GM18519 (cell line): ENCODE measurements at regions not wholly inside any gene's neighbourhood (a gene's known extent, or its start where the extent isn't known, plus 50 kb on each side); places are given as distances from the start of the nearest gene placed in this dataset.

Experiments
- ATAC-seq: cut with Tn5 transposase; IDR thresholded peaks from one replicate; pipeline ENCODE4 v1.9.1; 2021; ENCODE audit warnings: mild to moderate bottlenecking, moderate library complexity; ENCODE audit not compliant: unreplicated experiment, low FRiP score

- no peak for ATAC-seq
These were observed 507.7 kb upstream of the PRMT6 start for GRCh38 chr1:106548726-106549125.

- ATAC-seq, result no peak
These were observed 502.2 kb upstream of the PRMT6 start for GRCh38 chr1:106554294-106554693.

GRCh38 chr1:106555571-106555970, 500.9 kb upstream of the PRMT6 start:
- ATAC-seq, result no peak

GRCh38 chr1:106564192-106564591, 492.3 kb upstream of the PRMT6 start:
- ATAC-seq, result no peak

GRCh38 chr1:106568201-106568974, 488.1 kb upstream of the PRMT6 start:
- ATAC-seq, result no peak

- ATAC-seq, result no peak
These were observed 485.4 kb upstream of the PRMT6 start for GRCh38 chr1:106571109-106571508.

- ATAC-seq, result no peak
These were observed 472.4 kb upstream of the PRMT6 start for GRCh38 chr1:106584107-106584506.

GRCh38 chr1:106584676-106585075, 471.8 kb upstream of the PRMT6 start:
- no peak for ATAC-seq

- no peak for ATAC-seq
These were observed 455.8 kb upstream of the PRMT6 start for GRCh38 chr1:106600626-106601025.

- ATAC-seq, result no peak
These were observed 452.9 kb upstream of the PRMT6 start for GRCh38 chr1:106603616-106604015.

- no peak for ATAC-seq
These were observed 447.6 kb upstream of the PRMT6 start for GRCh38 chr1:106608841-106609240.

GRCh38 chr1:106613068-106613467, 443.4 kb upstream of the PRMT6 start:
- ATAC-seq, result no peak

- ATAC-seq, result no peak
These were observed 442.6 kb upstream of the PRMT6 start for GRCh38 chr1:106613861-106614260.

- ATAC-seq, result no peak
These were observed 441.0 kb upstream of the PRMT6 start for GRCh38 chr1:106615473-106615872.

- no peak for ATAC-seq
These were observed 437.2 kb upstream of the PRMT6 start for GRCh38 chr1:106619080-106619826.

- ATAC-seq, result no peak
These were observed 436.7 kb upstream of the PRMT6 start for GRCh38 chr1:106619827-106620134.

- no peak for ATAC-seq
These were observed 435.9 kb upstream of the PRMT6 start for GRCh38 chr1:106620521-106620954.

- no peak for ATAC-seq
These were observed 434.6 kb upstream of the PRMT6 start for GRCh38 chr1:106621853-106622252.

- ATAC-seq, result peak; percentile 95
These were observed 418.9 kb upstream of the PRMT6 start for GRCh38 chr1:106637566-106637965.

GRCh38 chr1:106646261-106646784, 410.2 kb upstream of the PRMT6 start:
- no peak for ATAC-seq

GRCh38 chr1:106646816-106647215, 409.7 kb upstream of the PRMT6 start:
- ATAC-seq, result no peak
